ENCODE measurements at regions not wholly inside any gene's neighbourhood (a gene's known extent, or its start where the extent isn't known, plus 50 kb on each side); places are given as distances from the start of the nearest gene placed in this dataset.

- Histone ChIP-seq H3K79me2 (ENCODE audit: insufficient read depth, low read length) (no peaks in the 10 kb centered on the region), H4K8ac (replicated peaks; ENCODE audit: insufficient read length, low read depth, low read length) (no peak overlapping the region), H2BK15ac (ENCODE audit: low read depth, low read length) (no peak overlapping the region), H3T11ph (ENCODE audit: low read length) (no peak overlapping the region), H3K4ac (ENCODE audit: low read depth, low read length) (no peak overlapping the region), H2BK5ac (ENCODE audit: insufficient read length, low read length) (no peak overlapping the region), H2BK120ac (ENCODE audit: low read depth, low read length, poor library complexity, severe bottlenecking) (no peak overlapping the region), H4K5ac (ENCODE audit: insufficient read length, low read depth, low read length) (no peak overlapping the region), H2BK20ac (ENCODE audit: low read depth, low read length, poor library complexity, severe bottlenecking) (no peak overlapping the region), H3K56ac (ENCODE audit: insufficient read length, low read depth, low read length) (no peak overlapping the region), H2AFZ (ENCODE audit: low read length) (no peak overlapping the region), H3K9ac (ENCODE audit: extremely low read depth, insufficient read length, low read length) (no peak overlapping the region), H3K79me1 (ENCODE audit: insufficient read depth, low read depth, low read length, poor library complexity, severe bottlenecking) (no peaks in the 10 kb centered on the region), H3K9me3 (ENCODE audit: control insufficient read depth, low read depth, low read length) (no peaks in the 10 kb centered on the region), H3K23ac (ENCODE audit: insufficient read length, low read depth, low read length) (no peak overlapping the region), H4K91ac (ENCODE audit: insufficient read length, low read depth, low read length) (no peak overlapping the region), H3K14ac (ENCODE audit: insufficient read depth, low read length) (no peak overlapping the region), H3K27ac (ENCODE audit: insufficient read length, low read depth, low read length) (no peak overlapping the region), H2BK12ac (ENCODE audit: insufficient read length, low read depth, low read length) (no peak overlapping the region), H3K27me3 (ENCODE audit: insufficient read depth, low read length) (no peaks in the 10 kb centered on the region), H3K18ac (ENCODE audit: insufficient read length, low read depth, low read length) (no peak overlapping the region), H4K20me1 (ENCODE audit: control insufficient read depth, insufficient read depth, insufficient read length) (no peaks in the 10 kb centered on the region), H3K23me2 (ENCODE audit: insufficient read length, low read depth, low read length, poor library complexity, severe bottlenecking) (no peaks in the 10 kb centered on the region), H2AK5ac (ENCODE audit: insufficient read length, low read length) (no peak overlapping the region), H3K4me2 (ENCODE audit: insufficient read depth, insufficient read length, low read length) (no peak overlapping the region), H3K4me1 (ENCODE audit: insufficient read depth, low read length) (no peaks in the 10 kb centered on the region; the same call in 1 of the 2 replicates)
- no peak for TF ChIP-seq CTCF (conservative IDR thresholded peaks at IDR 0.05)
- Mint-ChIP-seq H3K4me3 (no peak overlapping the region), H3K27me3 (ENCODE audit: low read depth) (no peaks in the 10 kb centered on the region), H3K4me1 (peaks cover 7 to 8% of the 10 kb centered on the region in 2 experiments), H3K9me3 (peaks cover 22 to 29% of the 10 kb centered on the region in 2 experiments), H3K36me3 (ENCODE audit: insufficient read depth in 1 of 3, low read depth in 3 of 3) (peaks cover 18 to 21% (median 21%) of the 10 kb centered on the region in 3 experiments), H3K27ac (no peak overlapping the region)
- DNase-seq: no peak
These were observed 372.9 kb upstream of the RUNX1 start for GRCh38 chr21:35422011-35422410.

Measured in H9 (cell line).